ENCODE measurements at regions not wholly inside any gene's neighbourhood (a gene's known extent, or its start where the extent isn't known, plus 50 kb on each side); places are given as distances from the start of the nearest gene placed in this dataset.

- TF ChIP-seq EZH2 (IDR thresholded peaks at IDR 0.05; ENCODE audit: low read length) (no peak), CTCF (optimal IDR thresholded peaks at IDR 0.05 in 1 of 3, IDR thresholded peaks at IDR 0.05 in 1 of 3, conservative IDR thresholded peaks at IDR 0.05 in 1 of 3; ENCODE audit: extremely low read depth in 1 of 3, insufficient read depth in 2 of 3, low read length in 3 of 3) (no peak)
Observed at GRCh38 chr18:28801876-28802275, 624.9 kb upstream of the CDH2 start.

Measured in keratinocyte (primary cell).